Breast epithelium (tissue), 4 donors: ENCODE measurements at regions not wholly inside any gene's neighbourhood (a gene's known extent, or its start where the extent isn't known, plus 50 kb on each side); places are given as distances from the start of the nearest gene placed in this dataset.
"Not testable (repeated sequence)": the region's sequence is repeated elsewhere in the genome, so short reads cannot be mapped to it uniquely, and the experiment has no call there.

Source experiments
- DNase-seq, 2 donors: peaks; one replicate each; pipeline ENCODE4 v3.0.0-alpha.2; 2019; ENCODE audit warnings: low spot score in 2 of 2
- H3K27ac ChIP-seq, 2 donors: fragments of 200-600 bp; sonication (generic) in 1 of 2; one replicate each; pipeline ENCODE4 v1.5.1; 2016 to 2019; ENCODE audit warnings: mild to moderate bottlenecking in 1 of 2
- H3K27me3 ChIP-seq, 2 donors: fragments of 200-600 bp; sonication (generic) in 1 of 2; one replicate each; pipeline versions ENCODE4 v1.5.1 to v1.6.0; 2017 to 2019; ENCODE audit warnings: control low read depth in 1 of 2, mild to moderate bottlenecking in 1 of 2
- H3K36me3 ChIP-seq: fragments of 200-600 bp; one replicate; pipeline ENCODE4 v1.5.1; 2019
- H3K4me1 ChIP-seq, 2 donors: fragments of 200-600 bp; sonication (generic); one replicate each; pipeline ENCODE4 v1.5.1; 2016 to 2019; ENCODE audit warnings: control low read depth in 1 of 2
- H3K4me3 ChIP-seq, 3 donors: fragments of 200-600 bp; sonication (generic); 1 replicate in 2 of 3; 2 replicates in 1 of 3; pipeline ENCODE4 v1.5.1; 2016 to 2019; ENCODE audit warnings: mild to moderate bottlenecking in 3 of 3, moderate library complexity in 2 of 3
- H3K9me3 ChIP-seq, 2 donors: fragments of 200-600 bp; sonication (generic) in 1 of 2; one replicate each; pipeline ENCODE4 v1.5.1; 2016 to 2019; ENCODE audit warnings: control low read depth in 1 of 2
- CTCF ChIP-seq, 3 donors: fragments of 450-650 bp; IDR thresholded peaks; one replicate each; pipeline ENCODE4 v1.5.1; 2016 to 2017; ENCODE audit warnings: antibody characterized with exemption in 3 of 3, mild to moderate bottlenecking in 3 of 3, moderate library complexity in 3 of 3
- POLR2A ChIP-seq: fragments of 450-650 bp; IDR thresholded peaks from one replicate; pipeline ENCODE4 v1.6.1; 2016; ENCODE audit warnings: antibody characterized with exemption, mild to moderate bottlenecking, moderate library complexity
- POLR2AphosphoS5 ChIP-seq, 3 donors: sonication (generic); formaldehyde crosslinking; IDR thresholded peaks; one replicate each; pipeline ENCODE4 v1.6.1; 2017; ENCODE audit warnings: antibody characterized with exemption in 3 of 3
- intact Hi-C: fragments of 100-400 bp; cut with DNase I; formaldehyde crosslinking; loops from one replicate; pipeline ENCODE4 v1.15.1; 2023; ENCODE audit warnings: low total_unique reads

- Histone ChIP-seq H3K36me3 (no peaks in the 10 kb centered on the region), H3K4me1 (no peaks in the 10 kb centered on the region), H3K4me3 (no peak overlapping the region), H3K9me3 (no peaks in the 10 kb centered on the region), H3K27ac (no peak overlapping the region), H3K27me3 (no peaks in the 10 kb centered on the region)
- no peak for DNase-seq
- TF ChIP-seq POLR2A, result no peak
- no peak for TF ChIP-seq POLR2AphosphoS5 (IDR thresholded peaks at IDR 0.05)
- TF ChIP-seq CTCF (IDR thresholded peaks at IDR 0.05), result no peak
- intact Hi-C loops, result no loop called here
Observed at GRCh38 chr5:108564441-108564840, 182.5 kb upstream of the FBXL17 start.

- no peaks in the 10 kb centered on the region for H3K27me3 ChIP-seq
- no peak for DNase-seq
- no peaks in the 10 kb centered on the region for H3K4me1 ChIP-seq
- intact Hi-C loops, result no loop called here
- TF ChIP-seq POLR2A (no peak), POLR2AphosphoS5 (IDR thresholded peaks at IDR 0.05) (no peak), CTCF (IDR thresholded peaks at IDR 0.05) (no peak)
- H3K27ac ChIP-seq, result peak overlapping the region in 1 of 2 donors; percentile 82
- no peaks in the 10 kb centered on the region for H3K9me3 ChIP-seq
- no peaks in the 10 kb centered on the region for H3K36me3 ChIP-seq
- H3K4me3 ChIP-seq, result no peak overlapping the region
Observed at GRCh38 chr5:108562205-108562454, 180.2 kb upstream of the FBXL17 start.

GRCh38 chr5:108561416-108562204 is 179.7 kb upstream of the FBXL17 start:
- Histone ChIP-seq H3K36me3 (no peaks in the 10 kb centered on the region), H3K27me3 (no peaks in the 10 kb centered on the region), H3K27ac (peak overlapping the region in 1 of 2 donors; percentile 82), H3K4me3 (no peak overlapping the region), H3K4me1 (no peaks in the 10 kb centered on the region), H3K9me3 (no peaks in the 10 kb centered on the region)
- intact Hi-C loops, result no loop called here
- DNase-seq, result no peak
- TF ChIP-seq POLR2A, result no peak

- intact Hi-C loops, result no loop called here
- Histone ChIP-seq H3K4me3 (no peak overlapping the region), H3K36me3 (no peaks in the 10 kb centered on the region), H3K4me1 (no peaks in the 10 kb centered on the region), H3K9me3 (no peaks in the 10 kb centered on the region), H3K27me3 (no peaks in the 10 kb centered on the region), H3K27ac (peak overlapping the region in 1 of 2 donors; percentile 82)
- no peak for DNase-seq
- TF ChIP-seq CTCF (IDR thresholded peaks at IDR 0.05) (no peak), POLR2A (no peak), POLR2AphosphoS5 (IDR thresholded peaks at IDR 0.05) (no peak)
Observed at GRCh38 chr5:108560581-108560980, 178.7 kb upstream of the FBXL17 start.

- Histone ChIP-seq H3K27me3 (no peaks in the 10 kb centered on the region), H3K9me3 (no peaks in the 10 kb centered on the region), H3K36me3 (no peaks in the 10 kb centered on the region), H3K4me3 (no peak overlapping the region), H3K27ac (peak overlapping the region in 1 of 2 donors; percentile 58), H3K4me1 (no peaks in the 10 kb centered on the region)
- no peak for TF ChIP-seq POLR2A
- TF ChIP-seq CTCF (IDR thresholded peaks at IDR 0.05), result no peak
- TF ChIP-seq POLR2AphosphoS5 (IDR thresholded peaks at IDR 0.05), result no peak
- no peak for DNase-seq
- intact Hi-C loops, result no loop called here
Observed at GRCh38 chr5:108560166-108560565, 178.3 kb upstream of the FBXL17 start.

GRCh38 chr5:108558840-108559239 is 176.9 kb upstream of the FBXL17 start:
- intact Hi-C loops, H3K27ac ChIP-seq: not testable (repeated sequence)

GRCh38 chr5:108558142-108558541 is 176.2 kb upstream of the FBXL17 start:
- H3K9me3 ChIP-seq, H3K27ac ChIP-seq, H3K27me3 ChIP-seq, H3K4me1 ChIP-seq, intact Hi-C loops, DNase-seq, H3K36me3 ChIP-seq, H3K4me3 ChIP-seq: not testable (repeated sequence)

More at GRCh38 chr5:108558840-108559239, 176.9 kb upstream of the FBXL17 start:
- H3K4me3 ChIP-seq, H3K36me3 ChIP-seq, H3K4me1 ChIP-seq, DNase-seq, H3K9me3 ChIP-seq, H3K27me3 ChIP-seq: not testable (repeated sequence)
